ENCODE measurements at regions not wholly inside any gene's neighbourhood (a gene's known extent, or its start where the extent isn't known, plus 50 kb on each side); places are given as distances from the start of the nearest gene placed in this dataset.

- TF ChIP-seq CTCF (IDR thresholded peaks at IDR 0.05) (no peak), POLR2A (IDR thresholded peaks at IDR 0.05) (no peak)
Measured at GRCh38 chr9:12133416-12133815, 559.8 kb upstream of the TYRP1 start.

Measured in heart left ventricle (tissue), 13 donors.